Ramos (cell line): ENCODE measurements at regions not wholly inside any gene's neighbourhood (a gene's known extent, or its start where the extent isn't known, plus 50 kb on each side); places are given as distances from the start of the nearest gene placed in this dataset.

ENCODE experiments used
- in situ Hi-C: fragments of 300-500 bp; cut with MboI; formaldehyde crosslinking; loops from one replicate; pipeline ENCODE4 v1.14.3; 2022; ENCODE audit warnings: low sequenced_read_pairs; ENCODE audit not compliant: unreplicated experiment

DNA sequence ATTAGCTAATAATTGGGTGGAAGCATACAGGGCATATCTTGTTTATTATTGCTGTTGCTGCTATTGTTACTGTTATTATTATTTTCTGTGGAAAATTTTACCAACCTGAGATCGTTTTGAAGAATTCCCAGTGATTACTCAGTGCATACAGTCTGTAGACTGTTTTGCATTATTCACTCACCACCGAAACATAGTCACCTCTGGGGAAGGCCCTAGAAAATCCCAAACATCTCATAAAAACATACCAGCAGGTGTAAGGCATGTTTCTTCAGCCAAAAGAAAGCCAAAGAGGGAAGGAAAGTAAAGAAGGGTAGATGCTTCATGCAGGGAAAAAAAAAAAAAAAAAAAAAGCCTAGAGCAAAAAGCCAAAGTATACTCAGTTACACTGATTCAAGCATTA is 647.7 kb downstream of the BCL11A start:
- in situ Hi-C loops: no loop called here

DNA sequence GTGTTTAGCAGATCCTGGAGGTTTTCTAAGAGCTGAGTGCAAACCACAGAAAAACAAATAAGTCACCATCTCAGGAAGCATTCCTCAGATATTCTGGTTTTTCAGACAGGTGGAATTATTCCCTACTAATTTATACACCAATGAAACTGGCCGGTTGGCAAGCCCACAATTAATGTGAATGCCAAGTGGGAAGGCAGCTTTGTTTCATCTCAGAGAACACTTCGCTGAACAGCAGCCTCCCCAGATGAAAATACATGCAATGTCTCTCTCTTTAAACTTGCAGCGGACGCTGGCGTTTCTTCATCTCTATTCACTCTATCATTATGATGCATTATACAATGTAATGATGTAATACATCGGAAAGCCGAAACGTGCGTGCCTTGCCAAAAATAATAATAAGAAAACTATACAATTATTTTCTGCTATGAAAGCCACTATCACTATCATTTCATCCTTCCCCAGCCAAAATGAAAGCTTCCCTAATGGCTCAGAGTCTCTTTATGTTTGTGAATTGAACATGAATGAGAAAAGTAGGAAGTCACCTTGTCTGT is 649.4 kb downstream of the BCL11A start:
- in situ Hi-C loops: no loop called here

DNA sequence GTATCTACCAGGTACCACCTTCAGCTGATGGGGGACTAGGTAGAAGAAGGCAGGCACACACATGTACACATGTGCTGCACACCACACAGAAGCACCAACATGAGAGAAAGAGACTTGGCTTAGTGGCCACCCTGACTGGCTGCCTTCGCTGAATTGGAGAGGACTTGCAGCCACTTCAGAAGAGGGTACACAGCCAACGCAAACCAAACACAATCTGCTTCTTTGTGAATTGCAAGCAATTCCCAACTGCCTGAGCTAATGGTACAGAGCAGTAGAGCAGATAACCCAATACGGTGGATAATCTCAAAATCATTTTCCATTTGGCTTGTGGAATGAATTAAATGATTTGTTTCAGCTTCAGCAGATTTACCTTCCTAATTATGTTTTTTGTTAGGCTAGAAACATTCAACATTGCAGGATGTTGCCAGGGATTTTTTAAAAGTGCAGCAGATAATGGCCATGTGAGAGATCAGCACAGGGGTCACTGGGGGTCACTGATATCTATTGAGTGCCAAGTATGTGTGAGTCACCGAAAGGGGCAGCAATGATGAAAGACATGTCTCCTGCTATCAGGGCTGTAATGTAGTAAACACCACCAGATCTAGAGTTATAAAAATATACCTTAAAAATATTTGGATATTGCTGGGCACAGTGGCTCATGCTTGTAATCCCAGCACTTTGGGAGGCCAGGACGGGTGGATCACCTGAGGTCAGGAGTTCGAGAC is 652.6 kb downstream of the BCL11A start:
- in situ Hi-C loops: no loop called here

DNA sequence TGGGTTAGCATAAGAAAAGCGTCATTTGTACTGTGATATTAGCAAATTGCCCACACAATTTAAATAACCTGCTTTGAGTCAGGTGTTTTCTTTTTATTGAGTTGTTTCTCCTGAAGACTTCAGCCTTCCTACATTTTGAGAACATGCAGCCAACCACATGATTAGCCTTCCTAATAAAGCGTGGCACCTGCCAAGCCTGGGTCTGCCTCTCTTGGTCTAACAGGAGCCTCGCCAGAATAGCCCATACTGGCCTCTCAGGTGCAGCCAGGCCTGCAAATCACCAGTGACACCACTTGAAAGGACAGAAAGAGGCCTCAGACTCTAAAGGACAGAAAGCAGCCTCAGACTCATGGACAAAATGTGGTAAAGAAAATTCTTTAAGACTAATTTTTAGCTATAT is 653.8 kb downstream of the BCL11A start:
- in situ Hi-C loops: no loop called here

DNA sequence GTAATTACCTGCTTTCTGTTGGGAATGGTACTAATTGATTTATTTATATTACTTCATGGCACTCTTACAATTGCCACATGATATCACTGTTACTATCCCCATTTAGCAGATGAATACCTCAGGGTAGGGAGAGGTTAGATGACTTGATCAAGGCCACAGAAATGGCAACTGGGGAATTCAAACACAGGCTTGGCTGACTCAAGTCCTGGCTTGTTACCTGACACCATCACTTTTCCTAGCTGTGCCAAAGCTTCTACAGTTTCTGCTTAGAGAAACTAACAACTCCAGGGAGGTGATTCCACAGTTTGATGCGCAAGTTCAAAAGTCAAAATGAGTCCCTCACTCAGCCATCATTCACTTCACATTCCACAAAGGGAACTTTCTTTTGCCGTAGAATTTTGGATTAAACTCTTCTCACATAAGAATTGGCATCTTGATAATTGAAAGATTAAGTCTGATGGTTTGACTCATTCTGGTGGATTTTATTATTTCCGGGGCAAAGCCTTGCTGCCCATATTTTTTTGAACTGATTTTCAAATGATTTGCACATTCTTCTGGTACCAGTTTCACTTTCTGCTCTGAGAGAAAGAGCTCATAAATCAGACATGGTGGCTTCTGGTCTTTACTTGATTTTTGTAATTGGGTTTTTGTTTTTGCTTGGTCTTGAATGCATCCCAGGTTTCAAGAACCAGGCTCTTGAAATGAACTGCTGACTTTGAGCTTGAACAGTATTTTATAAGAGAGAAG is 656.8 kb downstream of the BCL11A start:
- in situ Hi-C loops: no loop called here

DNA sequence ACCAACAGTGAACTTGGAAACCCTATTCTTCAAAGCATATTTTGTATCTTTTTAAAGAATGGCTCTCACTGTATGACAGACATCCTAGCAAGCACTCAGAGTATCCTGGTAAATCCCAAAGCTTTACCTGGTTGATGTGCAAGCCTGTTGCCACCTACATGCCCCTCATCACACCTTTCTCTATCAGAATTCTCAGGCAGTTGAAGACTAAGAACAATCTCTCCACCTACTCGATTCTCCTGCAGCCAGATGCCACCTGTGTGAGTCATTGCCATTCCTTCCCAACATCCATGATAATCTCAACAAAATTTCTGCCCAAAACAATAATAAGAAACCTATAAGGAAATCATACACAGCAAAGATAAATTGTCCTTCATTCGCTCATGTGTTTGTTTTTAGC is 659.8 kb downstream of the BCL11A start:
- in situ Hi-C loops: no loop called here

DNA sequence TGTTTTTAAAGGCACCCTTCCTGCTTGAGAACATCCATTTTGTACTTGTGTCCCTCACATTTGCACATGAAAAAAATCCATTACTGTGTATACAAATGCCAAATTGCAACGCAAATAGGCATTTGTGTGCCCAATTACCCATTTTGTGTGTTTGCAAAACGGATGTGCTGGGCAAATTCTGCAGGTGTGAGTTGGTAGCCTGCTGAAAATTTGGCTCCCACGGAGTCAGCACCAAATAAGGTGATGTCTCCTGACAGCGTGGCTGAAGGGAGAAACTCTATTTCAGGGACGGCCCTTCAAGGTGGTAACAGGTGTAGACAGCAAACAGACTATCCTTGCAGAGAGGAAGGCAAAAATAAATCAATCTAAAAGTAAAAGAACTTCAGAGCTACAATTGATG is 661.1 kb downstream of the BCL11A start:
- in situ Hi-C loops: no loop called here

DNA sequence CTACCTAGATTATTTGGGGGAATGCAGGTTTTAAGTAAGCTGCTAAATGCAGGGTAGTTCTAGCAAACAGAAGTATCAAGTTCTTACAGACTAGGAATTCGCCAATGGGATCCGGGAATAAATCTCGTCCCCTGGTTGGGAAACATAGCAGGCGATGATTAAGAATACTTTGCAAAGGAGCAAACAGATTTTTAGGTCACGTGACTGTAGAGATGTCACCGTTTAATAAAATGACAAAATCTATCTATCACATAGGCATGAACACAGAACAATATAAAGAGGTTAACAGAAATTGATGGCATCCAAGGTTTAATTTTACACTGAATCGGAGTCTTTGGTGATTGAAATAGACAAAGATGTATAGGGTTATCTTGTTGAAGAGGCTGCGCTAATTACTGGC is 664.1 kb downstream of the BCL11A start:
- in situ Hi-C loops: no loop called here

DNA sequence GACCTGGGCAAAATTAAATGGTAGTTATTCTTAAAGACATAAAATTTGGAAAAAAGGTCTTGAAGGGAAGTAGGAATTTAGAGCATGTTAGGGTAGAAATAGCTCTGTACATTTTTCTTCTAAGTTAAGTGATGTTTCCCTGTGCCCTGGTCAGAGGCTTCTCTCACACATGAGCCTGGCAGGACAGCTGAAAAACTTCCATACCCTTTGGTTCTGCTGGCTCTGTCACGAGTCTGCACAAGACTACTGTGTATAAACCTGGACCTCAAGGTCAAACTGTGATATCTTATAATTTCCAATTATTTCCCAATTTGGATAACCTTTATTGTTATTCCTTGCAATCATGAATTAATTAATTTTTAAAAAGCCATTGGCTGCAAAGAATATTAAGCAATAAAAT is 664.7 kb downstream of the BCL11A start:
- in situ Hi-C loops: no loop called here

DNA sequence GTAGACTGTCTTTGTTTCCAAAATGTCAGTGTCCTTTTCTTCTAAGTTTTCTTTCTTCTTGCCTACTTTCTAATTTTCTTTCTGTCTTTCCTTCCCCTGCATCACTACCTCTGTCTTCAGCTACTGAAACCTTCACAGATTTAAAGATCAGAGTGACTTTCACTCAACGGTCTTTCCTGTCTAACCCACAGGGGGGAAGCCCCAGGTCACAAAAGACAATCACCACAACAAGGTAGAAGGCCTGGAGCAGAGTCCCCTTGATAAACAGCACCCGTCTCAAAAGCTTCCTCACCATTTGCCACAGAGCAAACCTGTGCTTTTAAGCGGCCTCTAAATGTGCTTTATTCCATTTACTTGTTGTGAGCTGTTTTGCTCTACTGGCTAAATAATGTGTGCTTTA is 665.4 kb downstream of the BCL11A start:
- in situ Hi-C loops: no loop called here

DNA sequence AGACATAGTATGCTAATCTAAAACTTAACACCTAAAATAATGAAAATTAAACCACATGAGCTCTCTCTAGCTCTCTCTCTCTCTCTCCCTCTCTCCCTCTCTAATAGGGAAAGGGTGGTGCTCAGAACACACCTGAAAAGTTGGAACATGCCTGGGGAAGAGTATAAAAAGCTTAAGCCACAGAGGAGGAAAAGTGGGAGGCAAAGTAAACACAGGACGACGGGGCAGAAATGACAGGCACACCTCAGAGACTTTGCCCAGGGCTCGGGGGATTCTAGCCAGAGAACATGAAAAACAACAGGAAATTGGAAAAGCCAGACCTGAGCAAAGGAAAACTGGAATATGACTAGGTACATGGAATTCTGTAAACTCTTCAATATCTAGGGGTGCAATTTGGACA is 666.1 kb downstream of the BCL11A start:
- in situ Hi-C loops: no loop called here

DNA sequence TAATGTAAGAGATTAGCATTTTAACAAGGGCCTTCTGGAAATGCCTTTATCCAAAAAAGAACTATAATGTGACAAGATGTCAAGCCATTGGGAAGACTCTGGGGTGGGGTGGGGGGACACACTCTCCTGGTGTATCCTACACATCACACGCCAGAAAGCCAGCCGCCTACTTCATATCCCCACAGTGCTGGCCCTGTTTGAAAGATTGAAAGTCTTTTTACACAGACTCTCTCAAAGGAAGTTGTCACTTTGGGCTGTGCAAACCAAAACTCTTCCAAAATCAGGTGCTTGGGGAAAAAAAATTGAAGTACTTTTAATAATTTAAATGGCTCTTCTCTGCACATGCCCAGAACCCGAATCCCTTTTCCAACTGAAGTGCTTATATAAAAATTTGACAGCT is 666.7 kb downstream of the BCL11A start:
- in situ Hi-C loops: no loop called here

DNA sequence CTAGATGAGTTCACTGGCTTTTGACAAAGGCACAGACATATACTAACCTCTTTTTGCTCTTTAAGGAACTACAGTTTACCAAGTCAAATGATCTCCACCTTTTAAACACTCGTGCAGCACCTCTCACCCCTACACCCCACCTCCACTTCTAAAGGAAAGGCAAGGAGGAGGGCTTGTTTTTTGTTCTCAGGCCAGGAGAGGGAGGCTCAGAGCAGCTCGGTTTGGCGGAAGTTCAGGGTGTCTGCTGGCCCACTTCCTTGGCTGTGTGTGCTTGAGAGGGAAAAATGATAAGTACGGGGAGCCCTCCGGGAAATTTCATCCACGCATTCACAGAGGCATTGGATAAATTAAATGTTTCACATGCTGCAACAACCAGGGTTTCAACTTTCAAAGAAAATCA is 667.9 kb downstream of the BCL11A start:
- in situ Hi-C loops: no loop called here

DNA sequence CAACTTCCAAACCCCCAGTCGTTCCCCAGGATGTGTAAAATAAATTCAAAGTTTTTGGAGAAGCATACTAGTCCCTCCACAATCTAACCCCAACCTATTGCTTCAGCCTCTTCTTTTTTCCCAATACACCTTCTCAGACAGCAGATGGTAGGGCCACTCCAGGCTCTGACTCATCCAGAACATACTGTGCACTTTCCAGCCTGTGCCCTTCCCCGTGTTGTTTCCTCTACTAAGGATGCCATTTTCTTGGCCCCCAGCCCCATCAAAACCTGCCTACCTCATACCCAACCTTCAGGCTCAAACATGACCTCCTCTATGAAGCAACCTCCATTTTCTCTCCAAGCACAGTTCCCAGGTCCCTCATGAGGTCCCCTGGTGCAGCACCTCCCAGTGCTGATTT is 669.3 kb downstream of the BCL11A start:
- in situ Hi-C loops: no loop called here

DNA sequence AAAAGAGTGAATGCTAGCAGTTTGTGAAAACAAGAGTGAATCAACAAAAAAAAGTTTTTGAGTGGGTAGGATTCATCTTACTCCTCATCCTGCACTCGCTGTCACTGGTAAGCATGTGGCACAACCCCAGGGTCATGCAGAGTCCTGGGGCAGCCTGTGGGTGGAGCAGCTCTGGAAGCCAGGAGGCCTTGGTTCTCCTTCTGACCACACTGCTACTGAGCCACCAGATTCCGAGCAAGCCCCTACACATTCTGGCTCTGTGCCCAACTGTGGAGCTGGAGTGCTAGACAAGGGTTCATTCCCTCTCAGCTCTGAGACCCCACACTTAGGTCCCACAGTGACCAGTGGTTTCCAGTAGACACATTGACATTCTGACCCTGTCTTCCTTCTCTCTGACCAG is 670.6 kb downstream of the BCL11A start:
- in situ Hi-C loops: no loop called here

DNA sequence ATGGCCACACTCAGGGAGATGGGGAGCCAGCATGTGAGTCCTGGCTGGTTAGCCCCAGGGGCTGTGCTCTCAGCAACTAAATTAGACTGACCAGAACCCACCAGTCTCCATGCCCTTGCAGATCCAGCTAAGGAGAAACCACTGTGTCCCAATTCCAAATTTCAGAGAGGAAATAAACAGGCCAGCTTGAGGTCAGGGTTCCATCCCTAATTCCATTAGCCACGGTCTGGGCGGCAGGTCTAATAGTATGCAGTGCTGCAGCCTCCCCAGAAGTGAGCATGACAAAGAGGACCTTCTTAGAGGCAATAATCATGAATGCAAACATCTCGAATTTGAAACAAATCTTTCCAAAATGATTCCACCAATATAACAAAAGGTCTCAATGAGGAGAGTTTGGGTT is 671.2 kb downstream of the BCL11A start:
- in situ Hi-C loops: no loop called here

DNA sequence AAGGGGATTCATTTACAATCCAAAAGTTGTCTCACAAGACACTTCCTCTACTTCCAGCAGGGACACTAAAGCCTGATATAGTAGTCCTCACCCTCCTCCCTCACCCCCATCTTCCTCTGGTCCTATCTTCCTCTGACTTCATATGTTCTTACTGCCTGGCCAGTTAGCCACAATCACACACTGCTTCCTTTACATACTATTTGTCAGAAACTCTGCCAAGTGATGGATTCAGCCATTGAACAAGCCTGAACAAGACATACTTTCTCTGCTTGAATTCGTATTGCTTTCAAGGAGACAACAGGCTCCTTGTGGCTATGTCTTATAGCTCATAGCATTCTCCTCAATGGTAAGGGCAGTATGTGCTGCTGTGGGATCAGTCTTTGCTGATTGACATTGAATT is 672.2 kb downstream of the BCL11A start:
- in situ Hi-C loops: no loop called here

DNA sequence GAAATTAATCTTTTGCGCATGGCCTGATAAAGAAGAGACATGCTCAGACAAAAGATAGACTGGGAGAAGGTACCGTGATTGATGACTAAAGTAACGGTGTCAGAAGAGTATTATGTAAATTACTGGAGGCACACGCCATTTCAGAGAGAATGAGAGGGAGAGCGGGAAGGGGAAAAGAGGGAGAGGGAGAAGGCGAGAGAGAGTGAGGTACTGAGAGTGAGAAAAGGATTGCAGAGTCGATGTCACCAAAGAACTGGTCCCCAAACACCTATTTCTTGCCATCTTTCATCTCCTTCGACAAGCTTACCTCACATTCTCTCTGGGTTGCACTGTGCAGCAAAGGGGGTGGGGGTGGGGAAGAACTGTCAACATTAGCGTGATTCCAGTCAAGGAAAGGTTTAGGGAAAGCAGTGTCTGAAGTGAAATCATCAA is 673.7 kb downstream of the BCL11A start:
- in situ Hi-C loops: no loop called here

DNA sequence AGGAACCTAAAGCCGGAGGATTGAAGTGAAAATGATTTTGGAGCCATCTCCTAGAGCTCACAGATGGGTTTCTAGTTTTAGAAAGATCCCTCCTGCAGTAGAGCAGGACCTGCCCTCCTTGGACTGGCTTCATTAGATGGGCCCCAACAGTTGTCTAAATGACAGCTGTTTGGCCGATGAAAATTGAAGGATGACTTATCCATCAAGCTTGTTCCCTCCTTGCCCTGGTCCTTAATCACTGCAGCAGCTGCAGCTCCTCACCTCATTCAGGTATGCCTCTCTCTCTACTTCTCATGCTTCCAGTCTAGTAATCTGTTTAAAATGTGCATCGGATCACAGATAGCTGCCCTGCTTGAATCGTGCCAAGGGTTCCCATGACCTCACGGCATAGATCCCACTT is 677.6 kb downstream of the BCL11A start:
- in situ Hi-C loops: no loop called here

DNA sequence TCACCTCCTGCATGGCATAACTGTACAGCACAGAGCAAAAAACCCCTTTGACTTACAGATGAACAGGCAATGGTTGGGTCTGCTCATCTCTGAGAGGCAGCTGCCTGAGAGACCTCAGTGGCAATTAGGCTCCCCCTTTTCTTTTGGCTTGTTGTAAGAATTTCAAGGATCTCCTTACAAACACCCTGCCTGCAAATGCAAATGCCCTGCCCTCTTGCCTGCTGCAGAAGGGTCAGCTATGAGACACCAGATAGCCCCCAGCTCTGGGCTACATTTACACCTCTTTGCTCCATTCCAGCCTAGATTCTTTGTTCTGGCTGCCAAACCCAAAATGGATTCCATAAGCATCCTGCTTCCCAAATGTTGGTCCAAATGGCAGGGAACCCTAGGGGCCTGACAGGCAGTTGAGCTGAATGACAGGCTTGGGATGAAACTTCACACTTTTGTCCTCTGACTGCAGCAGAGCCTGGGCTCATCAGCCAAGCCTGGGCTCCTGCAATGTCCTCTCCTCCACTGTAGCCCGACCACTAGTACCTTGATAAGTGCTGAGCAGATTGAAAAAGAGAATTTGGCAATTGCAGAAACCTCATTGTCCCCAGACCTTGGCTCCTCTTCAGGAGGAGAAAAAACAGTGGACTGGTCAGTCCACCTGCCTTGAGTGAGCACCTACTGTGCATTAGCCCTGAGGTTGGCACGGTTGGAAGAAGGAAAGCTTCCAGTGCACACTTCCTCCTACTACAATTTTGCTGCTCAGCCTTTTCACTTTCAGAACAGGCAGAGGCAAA is 678.3 kb downstream of the BCL11A start:
- in situ Hi-C loops: no loop called here

DNA sequence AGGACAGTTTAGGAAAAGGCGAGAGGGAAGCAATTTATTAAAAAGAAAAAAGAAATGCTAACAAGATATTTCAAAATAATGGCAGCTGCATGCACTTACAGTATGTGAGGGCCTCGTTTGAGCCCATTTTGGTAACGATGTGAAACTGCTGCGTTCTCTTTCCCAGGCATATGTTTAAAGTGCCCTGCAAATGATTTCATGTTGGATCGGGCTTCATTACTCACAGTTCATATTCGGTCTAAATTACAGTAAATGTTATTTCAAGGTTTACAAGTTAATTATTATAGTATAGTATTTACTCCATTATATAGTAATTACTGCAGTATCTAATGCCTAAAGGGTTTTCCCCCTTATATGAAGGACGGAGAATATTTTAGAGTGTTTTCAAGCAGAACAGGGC is 679.1 kb downstream of the BCL11A start:
- in situ Hi-C loops: no loop called here
